ENCODE measurements at regions not wholly inside any gene's neighbourhood (a gene's known extent, or its start where the extent isn't known, plus 50 kb on each side); places are given as distances from the start of the nearest gene placed in this dataset.

DNA sequence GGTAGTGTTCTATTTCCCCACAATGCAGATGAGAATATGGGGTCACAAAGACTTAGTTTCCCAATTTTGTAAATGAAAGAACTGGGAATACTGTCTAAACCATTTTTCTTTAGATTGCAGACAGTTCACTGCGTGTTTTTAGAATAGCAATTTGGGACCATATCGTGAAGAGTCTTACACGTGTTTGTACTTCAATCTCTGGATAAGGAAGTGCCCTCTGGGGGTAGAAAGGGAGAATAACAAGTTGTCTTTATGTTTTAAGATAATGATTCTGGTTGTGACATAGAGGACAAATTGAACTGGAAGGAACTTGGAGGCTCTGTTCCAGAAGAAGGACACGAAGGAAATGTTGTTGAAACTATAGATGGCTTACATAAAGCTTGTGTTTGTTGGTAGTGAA is 457.7 kb downstream of the CBLN2 start:
- TF ChIP-seq CTCF (IDR thresholded peaks at IDR 0.05) = peak; percentile 14; the same call in 1 of the 2 replicates
- TF ChIP-seq SIN3A (IDR thresholded peaks at IDR 0.05; ENCODE audit: borderline replicate concordance, insufficient read depth, low read depth, low read length) = no peak
- TF ChIP-seq POLR2AphosphoS5 (IDR thresholded peaks at IDR 0.05; ENCODE audit: low read depth, low read length) = no peak
- TF ChIP-seq TCF7L2 (IDR thresholded peaks at IDR 0.05; ENCODE audit: low read depth, low read length) = no peak
- TF ChIP-seq REST (IDR thresholded peaks at IDR 0.05; ENCODE audit: insufficient read depth in 1 of 2, low read depth in 2 of 2, low read length in 1 of 2) = no peak
